HG03439 (cell line): ENCODE measurements at regions not wholly inside any gene's neighbourhood (a gene's known extent, or its start where the extent isn't known, plus 50 kb on each side); places are given as distances from the start of the nearest gene placed in this dataset.
"Not testable (repeated sequence)": the region's sequence is repeated elsewhere in the genome, so short reads cannot be mapped to it uniquely, and the experiment has no call there.

Source experiments
- ATAC-seq: cut with Tn5 transposase; IDR thresholded peaks from one replicate; pipeline ENCODE4 v1.9.1; 2021; ENCODE audit warnings: mild to moderate bottlenecking, moderate library complexity; ENCODE audit not compliant: unreplicated experiment

DNA sequence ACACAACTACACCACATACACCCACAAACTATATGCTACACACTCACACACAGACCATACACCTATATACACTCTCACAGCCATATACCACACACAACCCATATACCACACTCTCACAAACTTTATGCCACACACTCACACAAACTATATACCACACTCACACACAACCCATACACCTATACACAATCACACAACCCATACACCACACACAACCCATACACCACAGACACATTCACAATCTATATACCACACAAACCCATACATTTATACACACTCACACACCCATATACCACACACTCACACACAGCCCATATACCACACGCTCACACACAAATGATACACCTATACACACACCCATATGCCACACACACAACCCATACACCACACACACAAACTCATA lies 163.3 kb downstream of the TMEM121 start:
- no peak for ATAC-seq

DNA sequence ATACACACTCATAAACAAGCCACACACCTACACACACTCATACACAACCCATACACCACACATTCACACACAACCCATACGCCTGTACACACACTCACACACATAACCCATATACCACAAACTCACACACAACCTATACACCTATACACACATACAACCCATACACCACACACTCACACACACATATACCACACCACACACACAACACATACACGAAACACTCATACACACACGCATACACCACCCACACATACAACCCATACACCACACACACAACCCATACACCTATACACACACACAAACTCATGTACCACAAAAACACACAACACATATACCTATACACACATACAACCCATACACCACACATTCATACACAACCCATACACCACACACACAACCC lies 164.3 kb downstream of the TMEM121 start:
- no peak for ATAC-seq

- ATAC-seq: not testable (repeated sequence)
Observed at GRCh38 chr14:105691321-105692109, 165.1 kb downstream of the TMEM121 start.

- not testable (repeated sequence) for ATAC-seq
Observed at GRCh38 chr14:105692110-105692685, 165.8 kb downstream of the TMEM121 start.

DNA sequence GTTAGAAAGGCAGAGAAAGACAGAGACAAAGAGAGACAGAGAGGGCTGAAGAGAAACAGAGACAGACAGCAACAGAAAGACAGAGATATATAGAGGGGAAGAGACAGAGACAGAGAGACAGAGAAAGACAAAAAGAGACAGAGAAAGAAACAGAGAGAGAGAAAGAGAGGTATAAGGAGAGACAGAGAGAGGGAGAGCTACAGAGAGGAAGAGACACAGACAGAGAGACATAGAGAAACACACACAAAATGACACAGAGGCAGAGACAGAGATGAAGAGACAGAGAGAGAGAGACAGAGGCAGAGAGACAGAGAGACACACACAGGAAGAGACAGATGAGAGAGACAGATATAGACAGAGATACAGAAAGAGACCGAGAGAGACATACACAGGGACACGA lies 168.6 kb downstream of the TMEM121 start:
- ATAC-seq: no peak

GRCh38 chr14:105696388-105696787 lies 170.0 kb downstream of the TMEM121 start:
- ATAC-seq: peak; percentile 56

- not testable (repeated sequence) for ATAC-seq
Observed at GRCh38 chr14:105697414-105697813, 171.0 kb downstream of the TMEM121 start.

DNA sequence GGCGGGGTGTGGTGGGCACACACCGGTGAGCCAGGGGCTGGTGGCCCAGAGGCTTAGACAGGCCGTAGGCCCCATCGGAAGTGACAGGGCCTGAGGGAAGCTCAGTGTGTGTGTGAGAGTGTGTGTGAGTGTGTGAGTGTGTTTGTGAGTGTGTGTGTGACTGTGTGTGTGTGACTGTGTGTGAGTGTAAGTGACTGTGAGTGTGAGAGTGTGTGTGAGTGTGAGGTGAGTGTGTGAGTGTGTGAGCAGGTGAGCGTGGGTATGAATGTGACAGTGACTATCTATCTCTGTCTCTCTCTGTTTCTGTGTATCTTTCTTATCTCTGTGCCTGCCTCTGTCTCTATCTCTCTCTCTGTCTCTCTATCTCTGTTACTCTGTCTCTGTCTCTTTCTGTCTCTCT lies 171.6 kb downstream of the TMEM121 start:
- ATAC-seq: not testable (repeated sequence)

GRCh38 chr14:105698940-105699556 lies 172.7 kb downstream of the TMEM121 start:
- ATAC-seq: not testable (repeated sequence)

GRCh38 chr14:105699706-105700105 lies 173.3 kb downstream of the TMEM121 start:
- ATAC-seq: not testable (repeated sequence)

- not testable (repeated sequence) for ATAC-seq
Observed at GRCh38 chr14:105700146-105700545, 173.8 kb downstream of the TMEM121 start.

GRCh38 chr14:105700622-105701288 lies 174.4 kb downstream of the TMEM121 start:
- no peak for ATAC-seq

GRCh38 chr14:105701456-105702274 lies 175.3 kb downstream of the TMEM121 start:
- no peak for ATAC-seq

DNA sequence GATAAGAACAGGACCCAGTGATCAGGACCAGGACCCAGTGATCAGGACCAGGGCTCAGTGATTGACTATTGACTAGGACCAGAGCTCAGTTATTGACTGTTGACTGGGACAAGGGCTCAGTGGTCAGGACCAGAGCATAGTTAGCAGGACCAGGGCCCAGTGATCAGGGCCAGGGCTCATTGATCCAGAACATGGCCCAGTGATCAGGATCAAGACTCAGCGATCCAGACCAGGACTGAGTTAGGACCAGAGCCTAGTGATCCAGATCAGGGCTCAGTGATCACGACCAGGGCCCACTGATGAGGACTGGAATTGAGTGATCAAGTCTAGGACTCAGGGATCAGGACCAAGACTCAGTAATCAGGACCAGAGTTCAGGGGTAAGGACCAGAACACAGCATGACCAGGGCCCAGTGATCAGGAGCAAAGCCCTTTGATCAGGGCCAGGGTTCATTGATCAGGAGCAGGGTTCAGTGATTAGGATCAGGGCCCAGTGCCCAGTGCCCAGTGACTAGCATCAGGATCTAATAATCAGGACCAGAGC lies 176.0 kb downstream of the TMEM121 start:
- ATAC-seq: no peak

GRCh38 chr14:105703044-105703665 lies 176.8 kb downstream of the TMEM121 start:
- ATAC-seq: not testable (repeated sequence)

DNA sequence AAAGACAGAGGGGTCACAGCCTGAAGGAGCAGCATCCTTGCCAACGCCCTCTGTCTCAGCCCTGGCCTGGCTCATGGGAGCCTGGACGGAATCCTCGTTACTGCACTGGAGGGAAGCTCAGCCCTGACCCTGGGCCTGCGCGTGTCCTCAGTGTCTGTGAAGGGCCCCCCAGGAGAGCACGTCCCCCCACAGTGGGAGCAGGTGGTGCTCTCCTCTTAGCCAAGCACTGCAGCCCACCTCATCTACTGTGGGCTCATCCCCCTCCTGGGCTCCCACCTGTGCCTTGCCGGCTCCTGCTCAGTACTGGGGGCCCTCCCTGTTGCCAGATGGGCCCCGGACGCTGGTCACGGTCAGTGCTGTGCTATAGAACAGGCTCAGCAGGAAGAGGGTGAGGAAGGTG lies 177.7 kb downstream of the TMEM121 start:
- ATAC-seq: not testable (repeated sequence)

DNA sequence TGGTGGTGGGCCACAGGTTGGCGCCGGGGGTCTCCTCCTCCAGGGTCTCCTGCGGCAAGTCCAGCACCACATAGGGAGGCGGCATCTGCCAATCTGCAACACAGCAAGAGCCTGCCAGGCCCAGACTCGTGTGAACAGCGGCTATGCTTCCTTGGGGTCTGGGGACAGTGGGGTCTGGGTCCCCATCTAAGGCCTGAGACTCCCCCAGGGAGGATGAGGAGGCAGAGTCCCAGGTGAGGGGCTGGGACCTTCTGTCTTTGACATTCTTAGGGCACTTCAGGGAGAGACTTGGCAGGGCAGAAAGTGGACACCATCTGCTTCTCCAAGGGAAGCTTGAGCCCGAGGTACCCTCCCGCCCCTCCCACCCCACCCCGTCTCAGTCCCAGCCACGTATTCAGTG lies 178.1 kb downstream of the TMEM121 start:
- ATAC-seq: not testable (repeated sequence)

- not testable (repeated sequence) for ATAC-seq
Observed at GRCh38 chr14:105705512-105705861, 179.1 kb downstream of the TMEM121 start.

DNA sequence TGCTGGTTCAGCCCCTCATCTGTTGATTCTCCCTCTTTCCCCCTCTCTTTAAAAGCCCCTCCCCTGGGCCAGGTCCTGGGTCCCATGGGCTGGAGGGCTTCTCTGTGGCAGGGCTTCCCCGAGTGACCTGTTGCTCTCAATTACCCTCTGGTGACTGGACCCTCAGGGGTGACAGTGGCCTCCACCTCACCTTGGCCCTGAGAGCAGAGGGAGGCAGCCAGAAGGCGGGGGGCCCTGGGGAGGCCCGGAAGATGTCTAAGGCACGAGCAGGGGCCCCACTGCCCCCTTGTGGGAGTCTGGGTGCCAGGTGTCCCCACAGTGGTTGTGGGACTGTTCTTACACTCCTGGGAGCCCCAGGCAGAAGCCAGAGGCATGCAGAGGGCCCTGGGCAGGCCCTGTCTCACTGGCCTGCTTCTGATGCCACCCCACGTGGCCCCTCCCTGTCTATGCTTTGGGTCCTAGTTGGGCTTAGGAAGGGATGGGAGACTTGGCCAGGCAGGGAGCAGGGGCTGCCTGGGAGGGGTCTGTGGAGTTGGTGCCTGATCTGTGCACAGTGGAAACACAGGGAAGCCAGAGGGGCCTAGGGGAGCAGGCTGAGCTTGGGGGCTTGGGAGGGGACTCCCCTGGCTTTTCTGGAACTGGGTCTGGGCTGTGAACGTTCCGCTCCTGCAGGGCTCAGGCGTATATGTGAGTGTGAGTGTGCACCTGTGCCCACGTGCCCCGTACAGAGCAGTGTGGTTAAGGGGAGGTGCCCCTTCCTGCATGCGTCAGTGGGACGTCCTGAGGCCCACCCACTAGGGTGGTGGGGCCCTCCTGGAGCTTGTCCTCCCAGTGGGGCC lies 179.7 kb downstream of the TMEM121 start:
- ATAC-seq: not testable (repeated sequence)
